ENCODE measurements at regions not wholly inside any gene's neighbourhood (a gene's known extent, or its start where the extent isn't known, plus 50 kb on each side); places are given as distances from the start of the nearest gene placed in this dataset.
"Not testable (repeated sequence)": the region's sequence is repeated elsewhere in the genome, so short reads cannot be mapped to it uniquely, and the experiment has no call there.

- no peak for DNase-seq
- Mint-ChIP-seq H3K4me3 (no peak overlapping the region), H3K36me3 (ENCODE audit: low read depth) (no peaks in the 10 kb centered on the region), H3K4me1 (no peaks in the 10 kb centered on the region), H3K9me3 (no peaks in the 10 kb centered on the region), H3K27me3 (no peaks in the 10 kb centered on the region), H3K27ac (no peak overlapping the region)
- no peak for ATAC-seq
Observed at GRCh38 chr6:98395610-98396166, 438.7 kb upstream of the POU3F2 start.

- Mint-ChIP-seq H3K9me3 (no peaks in the 10 kb centered on the region), H3K36me3 (ENCODE audit: low read depth) (no peaks in the 10 kb centered on the region), H3K4me1 (no peaks in the 10 kb centered on the region)
Observed at GRCh38 chr6:98416027-98416426, 418.3 kb upstream of the POU3F2 start.

DNA sequence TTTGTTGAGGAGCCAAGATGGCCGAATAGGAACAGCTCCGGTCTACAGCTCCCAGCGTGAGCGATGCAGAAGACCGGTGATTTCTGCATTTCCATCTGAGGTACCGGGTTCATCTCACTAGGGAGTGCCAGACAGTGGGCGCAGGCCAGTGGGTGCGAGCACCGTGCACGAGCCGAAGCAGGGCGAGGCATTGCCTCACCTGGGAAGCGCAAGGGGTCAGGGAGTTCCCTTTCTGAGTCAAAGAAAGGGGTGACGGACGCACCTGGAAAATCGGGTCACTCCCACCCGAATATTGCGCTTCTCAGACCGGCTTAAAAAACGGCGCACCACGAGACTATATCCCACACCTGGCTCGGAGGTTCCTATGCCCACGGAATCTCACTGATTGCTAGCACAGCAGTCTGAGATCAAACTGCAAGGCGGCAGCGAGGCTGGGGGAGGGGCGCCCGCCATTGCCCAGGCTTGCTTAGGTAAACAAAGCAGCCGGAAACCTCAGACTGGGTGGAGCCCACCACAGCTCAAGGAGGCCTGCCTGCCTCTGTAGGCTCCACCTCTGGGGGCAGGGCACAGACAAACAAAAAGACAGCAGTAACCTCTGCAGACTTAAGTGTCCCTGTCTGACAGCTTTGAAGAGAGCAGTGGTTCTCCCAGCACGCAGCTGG lies 417.7 kb upstream of the POU3F2 start:
- not testable (repeated sequence) for H3K27ac Mint-ChIP-seq; H3K4me1 Mint-ChIP-seq; H3K4me3 Mint-ChIP-seq; H3K27me3 Mint-ChIP-seq; ATAC-seq; H3K9me3 Mint-ChIP-seq; H3K36me3 Mint-ChIP-seq (ENCODE audit: low read depth); DNase-seq

More at GRCh38 chr6:98416027-98416426, 418.3 kb upstream of the POU3F2 start:
- DNase-seq: no peak
- no peaks in the 10 kb centered on the region for H3K27me3 Mint-ChIP-seq
- no peak overlapping the region for H3K4me3 Mint-ChIP-seq
- H3K27ac Mint-ChIP-seq: no peak overlapping the region
- ATAC-seq: no peak

- Mint-ChIP-seq H3K9me3 (no peaks in the 10 kb centered on the region), H3K27me3 (no peaks in the 10 kb centered on the region), H3K4me1 (no peaks in the 10 kb centered on the region), H3K27ac (no peak overlapping the region), H3K4me3 (no peak overlapping the region), H3K36me3 (ENCODE audit: low read depth) (no peaks in the 10 kb centered on the region)
- DNase-seq (no peak), ATAC-seq (no peak)
Observed at GRCh38 chr6:98433325-98434056, 400.9 kb upstream of the POU3F2 start.

- ATAC-seq (no peak), DNase-seq (no peak)
- Mint-ChIP-seq H3K27me3 (no peaks in the 10 kb centered on the region), H3K36me3 (ENCODE audit: low read depth) (no peaks in the 10 kb centered on the region), H3K4me1 (no peaks in the 10 kb centered on the region), H3K9me3 (peaks cover 5% of the 10 kb centered on the region), H3K4me3 (no peak overlapping the region), H3K27ac (no peak overlapping the region)
Observed at GRCh38 chr6:98443633-98444032, 390.7 kb upstream of the POU3F2 start.

DNA sequence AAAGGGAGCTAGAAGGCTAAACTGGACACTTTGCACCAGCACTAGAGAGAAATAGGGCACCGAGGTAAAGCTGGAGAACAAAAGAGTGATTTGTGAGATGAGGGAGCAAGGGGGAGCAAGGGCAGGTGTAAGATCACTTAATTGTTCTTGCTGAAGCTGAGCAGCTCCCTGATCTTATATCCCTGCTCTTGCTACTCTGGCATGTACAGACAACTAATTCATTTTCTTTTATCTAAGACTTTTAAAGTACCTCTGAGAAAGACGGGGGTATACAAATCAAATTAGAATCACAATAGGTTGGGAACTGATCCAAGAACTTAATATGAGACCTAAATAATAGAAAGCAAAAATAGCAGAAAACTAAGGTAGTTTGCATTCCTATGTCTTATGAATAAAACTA lies 381.7 kb upstream of the POU3F2 start:
- ATAC-seq (no peak), DNase-seq (no peak)
- no peaks in the 10 kb centered on the region for H3K4me1 Mint-ChIP-seq
- H3K9me3 Mint-ChIP-seq: peaks cover 7% of the 10 kb centered on the region
- no peak overlapping the region for H3K27ac Mint-ChIP-seq
- H3K36me3 Mint-ChIP-seq (ENCODE audit: low read depth): no peaks in the 10 kb centered on the region
- no peaks in the 10 kb centered on the region for H3K27me3 Mint-ChIP-seq
- H3K4me3 Mint-ChIP-seq: no peak overlapping the region

DNA sequence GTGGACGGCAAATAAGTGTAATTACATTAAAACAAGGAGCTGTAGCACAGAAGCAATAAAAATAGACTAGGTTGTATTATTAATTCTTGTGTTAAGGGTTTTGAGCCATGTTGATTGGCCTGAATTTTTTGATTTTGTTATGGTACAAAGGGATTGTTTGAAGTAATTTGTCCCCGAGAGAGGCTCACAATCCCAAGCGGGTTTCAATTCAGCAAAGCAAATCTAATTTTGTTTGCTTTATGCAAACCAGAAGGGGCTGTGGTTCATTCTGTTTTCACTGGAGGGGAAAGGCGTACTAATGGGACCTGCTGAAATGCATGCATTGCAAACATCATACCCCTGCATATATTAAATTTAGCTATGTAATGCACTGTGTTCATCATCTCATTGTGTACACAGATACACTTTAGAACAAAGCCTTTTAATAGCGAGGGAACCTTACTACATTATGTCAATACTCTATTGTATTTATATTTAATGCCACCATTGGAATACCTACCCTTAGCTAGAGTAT lies 379.5 kb upstream of the POU3F2 start:
- Mint-ChIP-seq H3K4me1 (no peaks in the 10 kb centered on the region), H3K4me3 (no peak overlapping the region), H3K36me3 (ENCODE audit: low read depth) (no peaks in the 10 kb centered on the region), H3K9me3 (peaks cover 3% of the 10 kb centered on the region), H3K27ac (no peak overlapping the region), H3K27me3 (no peaks in the 10 kb centered on the region)
- ATAC-seq (no peak), DNase-seq (no peak)

DNA sequence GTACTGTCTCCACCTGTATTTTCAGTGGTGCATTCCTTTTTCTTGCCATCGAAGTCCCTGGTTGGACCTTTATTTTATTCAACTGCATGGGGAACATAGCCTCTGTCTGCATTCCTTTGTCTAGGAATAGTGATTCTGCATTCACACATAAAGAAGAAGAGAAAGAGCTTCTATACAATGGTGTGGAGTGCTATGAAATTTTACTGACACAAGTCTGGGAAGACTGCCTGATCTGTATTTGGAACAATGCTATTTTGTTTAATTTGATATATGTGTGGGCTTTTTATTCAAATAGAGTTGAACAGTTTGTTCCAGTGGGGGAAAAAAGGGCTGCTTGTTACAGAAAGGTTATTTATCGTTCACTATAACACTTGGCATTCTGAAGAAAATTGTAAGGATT lies 375.7 kb upstream of the POU3F2 start:
- Mint-ChIP-seq H3K36me3 (ENCODE audit: low read depth) (no peaks in the 10 kb centered on the region), H3K9me3 (no peaks in the 10 kb centered on the region), H3K27ac (no peak overlapping the region), H3K4me1 (no peaks in the 10 kb centered on the region), H3K4me3 (no peak overlapping the region), H3K27me3 (no peaks in the 10 kb centered on the region)
- DNase-seq: no peak
- ATAC-seq: no peak

DNA sequence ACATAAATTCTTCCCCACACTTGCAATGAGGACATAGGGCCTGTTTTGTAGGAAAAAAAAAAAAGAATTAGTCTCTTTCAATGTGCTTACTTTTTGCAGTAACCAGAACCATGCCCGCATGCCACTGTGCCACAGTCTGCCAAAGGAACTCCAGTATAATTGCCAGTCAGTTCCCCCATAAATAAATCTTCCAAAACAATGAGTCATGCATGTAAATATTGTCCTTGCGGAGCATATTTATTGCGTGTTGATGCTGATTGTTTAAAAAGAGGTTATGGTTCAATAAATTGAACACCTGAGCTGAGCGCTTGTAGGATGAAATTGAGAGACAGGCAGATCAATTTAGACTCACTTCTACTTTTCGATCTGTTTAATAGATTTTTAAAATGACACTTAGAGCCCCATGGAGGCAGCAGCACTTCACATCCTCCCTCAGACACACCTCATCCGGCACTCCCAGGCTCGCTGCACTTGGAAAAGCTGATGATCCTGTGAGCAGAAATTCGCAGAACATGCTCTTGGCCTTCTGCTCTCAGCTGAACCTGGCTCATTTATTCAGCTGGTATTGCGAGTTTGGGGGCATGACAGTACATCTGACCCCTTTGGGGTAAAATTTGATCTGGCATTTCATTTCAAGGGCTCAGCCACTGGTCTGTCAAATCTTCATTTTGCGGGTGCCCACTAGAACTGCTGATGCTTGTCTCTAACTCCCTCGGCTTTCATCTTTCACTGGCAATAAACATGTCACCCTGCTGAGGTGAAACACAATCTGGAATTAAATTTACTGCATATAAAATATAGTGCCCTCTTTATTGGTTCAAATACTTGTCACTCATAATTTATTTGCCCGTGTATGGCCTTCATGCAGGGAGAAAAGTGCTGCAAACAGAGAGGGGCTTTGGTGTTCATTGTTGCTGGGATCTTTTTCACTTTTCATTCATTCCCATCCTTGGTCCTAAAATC lies 371.1 kb upstream of the POU3F2 start:
- Mint-ChIP-seq H3K4me1 (no peaks in the 10 kb centered on the region), H3K36me3 (ENCODE audit: low read depth) (no peaks in the 10 kb centered on the region), H3K4me3 (no peak overlapping the region), H3K27ac (no peak overlapping the region), H3K9me3 (no peaks in the 10 kb centered on the region), H3K27me3 (no peaks in the 10 kb centered on the region)
- no peak for DNase-seq
- no peak for ATAC-seq

DNA sequence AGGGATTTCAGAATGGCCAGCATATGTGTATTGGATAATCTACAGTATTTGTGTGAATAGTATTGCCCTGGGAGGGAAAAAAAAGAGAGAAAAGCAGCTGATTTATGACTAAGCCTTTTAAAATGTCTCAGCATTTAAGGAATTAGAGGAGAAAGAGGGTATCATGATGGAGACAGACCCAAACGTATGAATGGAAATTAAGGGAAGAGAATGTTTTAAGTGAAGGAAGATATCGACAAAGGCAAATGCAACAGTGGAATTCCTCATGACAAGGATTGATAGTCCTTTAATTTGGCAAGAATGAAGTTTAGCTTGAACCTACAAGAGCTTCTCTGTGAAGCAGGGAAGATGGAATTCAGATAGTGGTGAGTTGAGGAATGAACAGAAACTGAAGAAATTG lies 367.3 kb upstream of the POU3F2 start:
- H3K27ac Mint-ChIP-seq: no peak overlapping the region
- no peak for DNase-seq
- no peaks in the 10 kb centered on the region for H3K4me1 Mint-ChIP-seq
- no peaks in the 10 kb centered on the region for H3K36me3 Mint-ChIP-seq (ENCODE audit: low read depth)
- no peaks in the 10 kb centered on the region for H3K27me3 Mint-ChIP-seq
- peaks cover 17% of the 10 kb centered on the region for H3K9me3 Mint-ChIP-seq
- ATAC-seq: no peak
- no peak overlapping the region for H3K4me3 Mint-ChIP-seq

GRCh38 chr6:98467902-98468301 lies 366.5 kb upstream of the POU3F2 start:
- no peak for ATAC-seq
- Mint-ChIP-seq H3K4me1 (no peaks in the 10 kb centered on the region), H3K9me3 (peaks cover 23% of the 10 kb centered on the region), H3K27me3 (no peaks in the 10 kb centered on the region), H3K27ac (no peak overlapping the region), H3K36me3 (ENCODE audit: low read depth) (no peaks in the 10 kb centered on the region), H3K4me3 (no peak overlapping the region)
- no peak for DNase-seq

GRCh38 chr6:98469141-98469540 lies 365.2 kb upstream of the POU3F2 start:
- peaks cover 23% of the 10 kb centered on the region for H3K9me3 Mint-ChIP-seq
- no peak overlapping the region for H3K27ac Mint-ChIP-seq
- no peak overlapping the region for H3K4me3 Mint-ChIP-seq
- DNase-seq (no peak), ATAC-seq (no peak)
- no peaks in the 10 kb centered on the region for H3K36me3 Mint-ChIP-seq (ENCODE audit: low read depth)
- no peaks in the 10 kb centered on the region for H3K27me3 Mint-ChIP-seq
- H3K4me1 Mint-ChIP-seq: no peaks in the 10 kb centered on the region

- no peaks in the 10 kb centered on the region for H3K4me1 Mint-ChIP-seq
- H3K27me3 Mint-ChIP-seq: no peaks in the 10 kb centered on the region
- peaks cover 23% of the 10 kb centered on the region for H3K9me3 Mint-ChIP-seq
- H3K4me3 Mint-ChIP-seq: no peak overlapping the region
- H3K27ac Mint-ChIP-seq: no peak overlapping the region
- DNase-seq (no peak), ATAC-seq (no peak)
- H3K36me3 Mint-ChIP-seq (ENCODE audit: low read depth): no peaks in the 10 kb centered on the region
Observed at GRCh38 chr6:98470821-98471220, 363.6 kb upstream of the POU3F2 start.

DNA sequence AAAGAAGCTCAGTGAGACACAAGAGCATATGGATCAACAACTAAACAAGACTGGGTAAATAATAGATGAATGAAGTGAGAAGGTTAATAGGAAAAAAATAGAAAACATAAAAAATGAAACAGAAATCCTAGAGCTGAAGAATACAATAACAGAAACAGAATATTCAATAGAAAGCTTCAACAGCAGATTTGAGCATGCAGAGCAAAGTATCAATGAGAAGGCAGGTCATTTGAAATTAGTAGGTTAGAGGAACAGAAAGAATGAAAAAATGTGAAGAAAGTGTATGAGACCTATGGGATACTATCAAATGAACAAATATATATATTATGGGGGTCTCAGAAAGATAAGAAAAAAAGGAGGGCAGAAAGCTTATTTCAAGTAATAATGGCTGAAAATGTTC lies 362.9 kb upstream of the POU3F2 start:
- DNase-seq: no peak
- Mint-ChIP-seq H3K9me3 (peaks cover 23% of the 10 kb centered on the region), H3K4me1 (no peaks in the 10 kb centered on the region)

More for the DNA sequence above, 362.9 kb upstream of the POU3F2 start:
- Mint-ChIP-seq H3K27me3 (no peaks in the 10 kb centered on the region), H3K36me3 (ENCODE audit: low read depth) (no peaks in the 10 kb centered on the region), H3K4me3 (no peak overlapping the region), H3K27ac (no peak overlapping the region)
- ATAC-seq: no peak

All from activated naive CD8-positive, alpha-beta T cell treated with anti-CD3 and anti-CD28 coated beads, Interleukin-2, amount 50 U/mL, for 24 hours (primary cell).